ENCODE measurements at regions not wholly inside any gene's neighbourhood (a gene's known extent, or its start where the extent isn't known, plus 50 kb on each side); places are given as distances from the start of the nearest gene placed in this dataset.

DNA sequence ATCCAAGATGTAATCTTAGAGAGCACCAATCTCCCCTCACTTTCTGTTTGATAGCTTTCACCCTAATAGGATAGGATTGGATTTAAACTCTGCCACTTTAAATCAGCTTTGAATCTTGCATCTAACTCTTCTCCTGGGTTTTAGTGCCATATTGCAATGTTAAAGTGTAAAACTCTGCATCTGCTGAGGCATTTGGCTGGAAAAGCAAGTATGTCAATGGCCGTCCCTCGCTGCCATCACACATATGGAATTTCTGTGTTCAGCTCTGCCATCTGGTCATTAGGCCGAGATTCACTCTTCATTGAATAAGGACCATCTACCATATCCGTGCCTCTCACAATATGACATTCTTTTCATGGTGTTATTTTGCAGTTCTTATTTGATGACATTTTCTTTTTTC, 728.1 kb upstream of the PIK3C3 start:
- no peaks in the 10 kb centered on the region for H3K27me3 ChIP-seq (ENCODE audit: control insufficient read depth, insufficient read depth, low read length)
- WGBS (ENCODE audit: insufficient coverage, insufficient read length) = no CpG with 5 or more reads among the region's 4 CpGs
- no peaks in the 10 kb centered on the region for H3K9me3 ChIP-seq (ENCODE audit: control insufficient read depth, insufficient read depth, low read length)
- H3K4me3 ChIP-seq (ENCODE audit: low read length) = no peak overlapping the region
- H3K27ac ChIP-seq (ENCODE audit: low read length) = no peak overlapping the region
- no peak for DNase-seq (ENCODE audit: low read depth, low spot score)
- H3K4me1 ChIP-seq (ENCODE audit: control insufficient read depth, insufficient read depth, low read length) = no peaks in the 10 kb centered on the region
- H3K36me3 ChIP-seq (ENCODE audit: control insufficient read depth, insufficient read depth, low read length) = no peaks in the 10 kb centered on the region

DNA sequence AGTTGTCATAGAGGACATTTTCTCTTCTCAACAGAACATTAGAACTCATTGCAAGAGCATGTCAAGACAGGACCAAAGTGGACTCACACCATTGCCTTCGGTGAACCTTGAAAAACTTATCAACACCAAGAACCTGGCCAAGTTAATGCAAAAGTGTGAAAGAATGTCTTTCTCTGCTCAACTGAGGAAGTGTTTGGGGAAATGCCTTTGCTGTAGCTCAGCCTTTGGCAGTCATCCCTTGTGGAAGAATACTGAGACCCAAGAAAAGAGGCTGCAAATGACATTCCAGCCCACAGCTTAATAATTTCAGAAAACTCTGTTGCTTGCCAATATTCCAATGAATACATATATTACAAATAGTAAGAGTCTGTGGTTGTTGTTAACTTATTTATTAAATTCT, 728.8 kb upstream of the PIK3C3 start:
- no peak overlapping the region for H3K27ac ChIP-seq (ENCODE audit: low read length)
- no peak for DNase-seq (ENCODE audit: low read depth, low spot score)
- no peaks in the 10 kb centered on the region for H3K9me3 ChIP-seq (ENCODE audit: control insufficient read depth, insufficient read depth, low read length)
- no peaks in the 10 kb centered on the region for H3K36me3 ChIP-seq (ENCODE audit: control insufficient read depth, insufficient read depth, low read length)
- WGBS (ENCODE audit: insufficient coverage, insufficient read length) = no CpG with 5 or more reads among the region's 1 CpG
- no peaks in the 10 kb centered on the region for H3K27me3 ChIP-seq (ENCODE audit: control insufficient read depth, insufficient read depth, low read length)
- no peaks in the 10 kb centered on the region for H3K4me1 ChIP-seq (ENCODE audit: control insufficient read depth, insufficient read depth, low read length)
- H3K4me3 ChIP-seq (ENCODE audit: low read length) = no peak overlapping the region

DNA sequence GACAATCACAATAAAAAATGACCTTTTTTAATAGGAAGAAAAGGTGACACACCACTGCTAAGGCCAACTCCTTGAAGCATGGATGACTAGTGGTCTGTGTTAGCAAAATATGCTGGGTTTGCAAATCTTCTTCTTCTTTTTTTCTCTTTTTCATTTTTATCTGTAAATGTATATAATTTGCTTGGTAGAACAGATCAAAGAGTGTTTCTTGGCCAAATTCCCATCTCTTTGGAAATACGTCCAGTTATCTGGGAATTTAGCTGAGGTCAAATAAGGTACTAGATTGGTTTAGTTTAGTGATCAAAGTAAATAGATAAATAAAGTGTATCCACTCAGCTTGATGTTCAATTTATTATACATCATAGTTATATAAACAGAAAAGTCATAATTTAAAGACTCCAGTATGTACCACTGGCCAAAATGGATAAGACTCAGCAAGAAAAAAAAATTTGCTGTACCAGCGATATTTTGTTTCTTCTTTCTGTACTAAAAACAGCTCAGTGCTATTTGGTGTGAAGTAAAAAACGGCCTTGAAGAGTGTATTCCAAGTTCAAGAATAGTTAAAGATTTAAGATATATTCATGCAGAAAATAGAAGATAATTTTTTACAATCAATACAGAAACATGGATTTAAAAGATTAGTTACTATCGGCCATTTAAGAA, 738.6 kb upstream of the PIK3C3 start:
- no peak overlapping the region for H3K27ac ChIP-seq (ENCODE audit: low read length)
- DNase-seq (ENCODE audit: low read depth, low spot score) = no peak
- no peak overlapping the region for H3K4me3 ChIP-seq (ENCODE audit: low read length)
- no peaks in the 10 kb centered on the region for H3K4me1 ChIP-seq (ENCODE audit: control insufficient read depth, insufficient read depth, low read length)
- H3K36me3 ChIP-seq (ENCODE audit: control insufficient read depth, insufficient read depth, low read length) = no peaks in the 10 kb centered on the region
- no peaks in the 10 kb centered on the region for H3K9me3 ChIP-seq (ENCODE audit: control insufficient read depth, insufficient read depth, low read length)
- no CpG with 5 or more reads among the region's 4 CpGs for WGBS (ENCODE audit: insufficient coverage, insufficient read length)
- no peaks in the 10 kb centered on the region for H3K27me3 ChIP-seq (ENCODE audit: control insufficient read depth, insufficient read depth, low read length)

DNA sequence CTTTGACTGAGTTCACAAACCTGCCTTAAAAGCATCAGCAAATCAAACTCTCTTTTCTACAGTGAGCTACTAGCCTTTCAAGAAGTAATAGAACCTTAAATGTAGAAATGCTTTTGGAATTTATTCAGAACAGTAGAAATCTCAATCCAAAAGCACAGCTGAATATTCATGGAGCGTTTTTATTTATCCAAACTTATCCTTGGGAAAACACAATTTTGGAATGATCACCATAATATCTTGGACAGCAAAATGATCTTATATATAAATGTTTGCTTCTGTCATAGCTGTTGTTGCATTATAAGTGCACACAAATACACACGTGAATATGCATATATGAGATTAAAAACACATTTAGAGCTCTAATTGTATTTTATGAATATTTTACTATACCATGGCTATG, 747.3 kb upstream of the PIK3C3 start:
- Histone ChIP-seq H3K4me3 (ENCODE audit: low read length) (no peak overlapping the region), H3K27ac (ENCODE audit: low read length) (no peak overlapping the region), H3K27me3 (ENCODE audit: control insufficient read depth, insufficient read depth, low read length) (no peaks in the 10 kb centered on the region), H3K9me3 (ENCODE audit: control insufficient read depth, insufficient read depth, low read length) (no peaks in the 10 kb centered on the region), H3K4me1 (ENCODE audit: control insufficient read depth, insufficient read depth, low read length) (no peaks in the 10 kb centered on the region), H3K36me3 (ENCODE audit: control insufficient read depth, insufficient read depth, low read length) (no peaks in the 10 kb centered on the region)
- DNase-seq (ENCODE audit: low read depth, low spot score) = no peak
- no CpG with 5 or more reads among the region's 2 CpGs for WGBS (ENCODE audit: insufficient coverage, insufficient read length)

DNA sequence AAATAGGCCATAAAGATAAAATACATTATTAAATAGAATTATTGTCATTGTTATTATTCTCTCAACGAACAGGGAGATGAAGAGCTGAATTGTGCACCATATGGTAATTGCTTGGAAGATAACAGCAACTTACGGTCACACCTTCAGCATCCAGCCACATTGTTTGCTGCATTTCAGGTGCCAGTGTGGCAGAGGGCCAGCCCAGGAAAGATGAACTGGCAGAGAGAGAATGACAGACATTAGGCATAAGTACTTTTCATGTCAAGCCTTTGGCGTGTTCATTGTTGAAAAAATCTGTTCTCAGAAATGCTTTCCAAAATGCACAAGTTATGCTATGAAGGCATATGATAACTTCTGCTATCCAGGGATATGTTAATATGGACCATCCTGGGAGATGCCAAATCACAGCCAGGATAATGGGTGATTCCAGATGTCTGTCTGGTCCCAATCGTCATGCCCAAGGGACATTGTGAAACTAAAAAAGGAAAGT, 748.6 kb upstream of the PIK3C3 start:
- Histone ChIP-seq H3K27me3 (ENCODE audit: control insufficient read depth, insufficient read depth, low read length) (no peaks in the 10 kb centered on the region), H3K9me3 (ENCODE audit: control insufficient read depth, insufficient read depth, low read length) (no peaks in the 10 kb centered on the region), H3K27ac (ENCODE audit: low read length) (no peak overlapping the region), H3K4me3 (ENCODE audit: low read length) (no peak overlapping the region), H3K4me1 (ENCODE audit: control insufficient read depth, insufficient read depth, low read length) (no peaks in the 10 kb centered on the region), H3K36me3 (ENCODE audit: control insufficient read depth, insufficient read depth, low read length) (no peaks in the 10 kb centered on the region)
- no CpG with 5 or more reads among the region's 4 CpGs for WGBS (ENCODE audit: insufficient coverage, insufficient read length)
- no peak for DNase-seq (ENCODE audit: low read depth, low spot score)

DNA sequence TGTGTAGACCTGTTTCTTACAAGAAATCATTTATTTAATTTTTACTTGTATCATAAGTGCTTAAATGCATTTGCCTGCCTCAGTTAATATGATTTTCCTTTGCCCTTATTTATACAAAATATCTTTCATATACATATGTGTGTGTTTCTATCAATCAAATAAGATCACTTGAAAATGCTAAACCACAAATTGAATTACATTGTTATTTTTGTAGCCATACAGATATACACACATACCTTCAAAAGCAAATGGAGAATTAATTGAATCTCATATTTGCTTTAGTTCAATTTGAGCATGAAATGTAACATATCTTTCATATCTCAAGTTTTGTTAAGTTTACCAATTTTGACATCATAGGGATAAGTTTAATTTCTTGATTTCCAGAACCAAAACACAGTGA, 755.8 kb upstream of the PIK3C3 start:
- Histone ChIP-seq H3K27me3 (ENCODE audit: control insufficient read depth, insufficient read depth, low read length) (no peaks in the 10 kb centered on the region), H3K4me1 (ENCODE audit: control insufficient read depth, insufficient read depth, low read length) (no peaks in the 10 kb centered on the region), H3K4me3 (ENCODE audit: low read length) (no peak overlapping the region), H3K9me3 (ENCODE audit: control insufficient read depth, insufficient read depth, low read length) (no peaks in the 10 kb centered on the region), H3K27ac (ENCODE audit: low read length) (no peak overlapping the region), H3K36me3 (ENCODE audit: control insufficient read depth, insufficient read depth, low read length) (no peaks in the 10 kb centered on the region)
- DNase-seq (ENCODE audit: low read depth, low spot score) = no peak

DNA sequence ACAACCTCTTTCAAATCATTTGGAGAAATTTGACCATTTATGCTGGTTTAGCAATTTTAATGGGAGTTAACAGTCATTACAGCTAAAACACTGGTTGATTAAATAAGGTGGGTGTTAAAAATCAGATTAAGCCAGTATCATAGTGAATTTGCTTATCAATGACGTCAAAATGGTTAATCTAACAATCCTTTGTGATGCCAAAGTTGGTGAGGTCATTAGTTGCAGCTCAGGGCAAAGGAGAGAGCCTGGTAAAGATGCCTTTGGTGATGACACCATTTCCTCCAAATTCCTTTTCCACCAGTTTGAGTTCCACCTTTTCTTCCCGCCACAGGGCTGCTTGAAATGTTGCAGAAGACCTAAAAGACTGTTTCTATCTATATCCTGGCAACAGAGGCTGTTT, 757.1 kb upstream of the PIK3C3 start:
- H3K36me3 ChIP-seq (ENCODE audit: control insufficient read depth, insufficient read depth, low read length) = no peaks in the 10 kb centered on the region
- no peak for DNase-seq (ENCODE audit: low read depth, low spot score)
- H3K4me3 ChIP-seq (ENCODE audit: low read length) = no peak overlapping the region
- no CpG with 5 or more reads among the region's 2 CpGs for WGBS (ENCODE audit: insufficient coverage, insufficient read length)
- H3K27me3 ChIP-seq (ENCODE audit: control insufficient read depth, insufficient read depth, low read length) = no peaks in the 10 kb centered on the region
- H3K9me3 ChIP-seq (ENCODE audit: control insufficient read depth, insufficient read depth, low read length) = no peaks in the 10 kb centered on the region
- H3K27ac ChIP-seq (ENCODE audit: low read length) = no peak overlapping the region
- no peaks in the 10 kb centered on the region for H3K4me1 ChIP-seq (ENCODE audit: control insufficient read depth, insufficient read depth, low read length)

DNA sequence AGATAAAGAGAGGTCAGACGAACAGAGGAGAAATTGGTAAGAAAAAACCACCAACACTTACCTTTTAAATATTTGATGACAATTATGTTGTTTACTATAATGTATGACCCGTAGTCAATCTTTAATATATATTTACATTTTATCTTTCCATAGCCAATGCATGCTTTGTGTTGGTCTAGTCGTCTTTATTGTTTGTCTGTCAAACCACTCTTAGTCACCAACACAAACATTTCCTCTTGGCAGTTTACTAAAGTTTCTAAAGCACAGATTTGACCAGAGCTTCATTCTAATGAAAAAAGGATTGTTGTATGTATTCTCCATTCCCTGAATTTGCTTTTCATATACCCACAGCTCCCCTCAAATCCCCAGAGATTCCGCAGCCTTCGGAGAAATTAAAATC, 784.7 kb upstream of the PIK3C3 start:
- no peaks in the 10 kb centered on the region for H3K9me3 ChIP-seq (ENCODE audit: control insufficient read depth, insufficient read depth, low read length)
- H3K4me1 ChIP-seq (ENCODE audit: control insufficient read depth, insufficient read depth, low read length) = no peaks in the 10 kb centered on the region
- no peaks in the 10 kb centered on the region for H3K36me3 ChIP-seq (ENCODE audit: control insufficient read depth, insufficient read depth, low read length)
- no peak overlapping the region for H3K27ac ChIP-seq (ENCODE audit: low read length)
- no peak overlapping the region for H3K4me3 ChIP-seq (ENCODE audit: low read length)
- no CpG with 5 or more reads among the region's 5 CpGs for whole genome bisulfite sequencing (ENCODE audit: insufficient coverage, insufficient read length)
- DNase-seq (ENCODE audit: low read depth, low spot score) = no peak
- no peaks in the 10 kb centered on the region for H3K27me3 ChIP-seq (ENCODE audit: control insufficient read depth, insufficient read depth, low read length)

DNA sequence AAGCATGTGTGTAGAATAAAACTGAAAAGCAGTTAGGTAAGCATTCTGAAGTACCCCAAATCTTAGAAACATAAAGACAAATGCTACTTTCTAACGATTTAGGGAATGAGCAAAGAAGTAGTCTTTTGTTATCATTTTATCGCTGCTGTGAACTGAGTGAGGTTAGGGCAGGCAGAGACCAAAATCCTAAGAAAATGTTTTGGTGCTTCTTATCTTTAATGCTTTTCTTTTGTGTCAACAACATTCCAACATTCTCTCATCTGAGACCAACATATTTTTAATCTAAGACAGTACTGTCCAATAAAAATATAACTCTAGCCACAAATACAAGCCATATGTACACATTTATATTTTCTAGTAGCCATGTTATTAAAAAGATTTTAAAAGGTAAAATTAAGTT, 789.4 kb upstream of the PIK3C3 start:
- no peak for DNase-seq (ENCODE audit: low read depth, low spot score)
- WGBS (ENCODE audit: insufficient coverage, insufficient read length) = no CpG with 5 or more reads among the region's 2 CpGs
- Histone ChIP-seq H3K27me3 (ENCODE audit: control insufficient read depth, insufficient read depth, low read length) (no peaks in the 10 kb centered on the region), H3K9me3 (ENCODE audit: control insufficient read depth, insufficient read depth, low read length) (no peaks in the 10 kb centered on the region), H3K4me1 (ENCODE audit: control insufficient read depth, insufficient read depth, low read length) (no peaks in the 10 kb centered on the region), H3K36me3 (ENCODE audit: control insufficient read depth, insufficient read depth, low read length) (no peaks in the 10 kb centered on the region), H3K27ac (ENCODE audit: low read length) (no peak overlapping the region), H3K4me3 (ENCODE audit: low read length) (no peak overlapping the region)

DNA sequence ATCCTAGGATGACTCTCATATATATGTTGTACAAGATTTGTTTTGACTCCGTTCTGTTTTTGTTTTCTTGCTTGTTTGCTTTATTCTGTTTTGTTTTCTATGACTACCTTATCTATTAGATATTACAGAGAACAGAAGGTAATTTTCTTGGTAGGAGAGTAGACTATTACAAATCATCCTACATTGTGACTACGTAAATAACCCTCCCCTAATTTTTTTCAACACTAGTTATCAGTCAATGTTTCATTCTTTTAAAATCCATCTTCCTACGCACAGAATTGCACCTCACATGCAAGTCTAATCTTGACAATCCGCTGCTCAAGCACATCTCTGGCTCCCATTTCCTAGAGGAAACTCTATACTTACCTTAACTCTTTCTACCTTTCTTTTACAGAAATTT, 792.3 kb upstream of the PIK3C3 start:
- Histone ChIP-seq H3K4me1 (ENCODE audit: control insufficient read depth, insufficient read depth, low read length) (no peaks in the 10 kb centered on the region), H3K27ac (ENCODE audit: low read length) (no peak overlapping the region), H3K27me3 (ENCODE audit: control insufficient read depth, insufficient read depth, low read length) (no peaks in the 10 kb centered on the region), H3K36me3 (ENCODE audit: control insufficient read depth, insufficient read depth, low read length) (no peaks in the 10 kb centered on the region), H3K9me3 (ENCODE audit: control insufficient read depth, insufficient read depth, low read length) (no peaks in the 10 kb centered on the region), H3K4me3 (ENCODE audit: low read length) (no peak overlapping the region)
- no peak for DNase-seq (ENCODE audit: low read depth, low spot score)
- WGBS (ENCODE audit: insufficient coverage, insufficient read length) = 100% methylated on average over 2 of the region's 4 CpGs

DNA sequence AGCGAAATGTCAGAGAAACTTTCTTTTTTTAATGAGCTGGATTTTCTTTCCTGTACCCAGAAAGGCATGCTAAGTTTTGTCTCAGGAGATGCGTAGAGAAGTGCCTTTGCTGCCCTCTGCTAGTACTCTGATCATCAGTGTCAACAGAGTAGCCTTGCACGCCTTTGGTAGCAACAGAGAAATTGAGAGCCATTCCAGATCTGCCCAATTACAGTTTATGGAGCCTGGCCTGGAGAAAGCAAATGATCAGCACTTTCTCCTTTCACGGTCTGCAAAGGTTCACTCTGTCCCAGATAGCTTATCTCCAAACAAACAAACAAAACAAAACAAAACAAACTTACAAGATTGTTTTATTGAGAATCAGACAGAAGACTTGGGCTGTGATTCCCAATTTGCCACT, 792.8 kb upstream of the PIK3C3 start:
- Histone ChIP-seq H3K36me3 (ENCODE audit: control insufficient read depth, insufficient read depth, low read length) (no peaks in the 10 kb centered on the region), H3K27me3 (ENCODE audit: control insufficient read depth, insufficient read depth, low read length) (no peaks in the 10 kb centered on the region), H3K9me3 (ENCODE audit: control insufficient read depth, insufficient read depth, low read length) (no peaks in the 10 kb centered on the region), H3K4me1 (ENCODE audit: control insufficient read depth, insufficient read depth, low read length) (no peaks in the 10 kb centered on the region), H3K27ac (ENCODE audit: low read length) (no peak overlapping the region), H3K4me3 (ENCODE audit: low read length) (no peak overlapping the region)
- no CpG with 5 or more reads among the region's 4 CpGs for WGBS (ENCODE audit: insufficient coverage, insufficient read length)
- DNase-seq (ENCODE audit: low read depth, low spot score) = no peak
